T-cell (primary cell): ENCODE measurements at regions not wholly inside any gene's neighbourhood (a gene's known extent, or its start where the extent isn't known, plus 50 kb on each side); places are given as distances from the start of the nearest gene placed in this dataset.

Experiments used
- ATAC-seq, 4 experiments: fragments of 200-7000 bp in 3 of 4; fragments of 150-1000 bp in 1 of 4; cut with Tn5 transposase; replicated peaks in 1 of 4; 1 replicate in 3 of 4; 2 replicates in 1 of 4; pipeline ENCODE4 v1.10.0; 2021; ENCODE audit warnings: moderate library complexity in 3 of 4, mild to moderate bottlenecking in 2 of 4, moderate number of reproducible peaks in 1 of 4
- CTCF ChIA-PET, 2 donors: fragments of 300-600 bp; sonication (Branson Sonifier 250); formaldehyde crosslinking; loops; one replicate each; lab custom pipeline; 2022; ENCODE audit warnings: antibody characterized with exemption in 2 of 2; lab: Charles Lee
- POLR2A ChIA-PET, 2 donors: fragments of 300-600 bp; sonication (Branson Sonifier 250); formaldehyde crosslinking; loops; one replicate each; lab custom pipeline; 2022; ENCODE audit warnings: antibody characterized with exemption in 2 of 2; lab: Charles Lee
- DNase-seq, 35 experiments: peaks; one replicate each; pipeline versions ENCODE4 v3.0.0 to v3.0.0-alpha.2; 2013 to 2023
- H3K27ac ChIP-seq: one replicate; pipeline ENCODE4 v1.5.1; 2013; ENCODE audit warnings: low read length
- H3K27me3 ChIP-seq, 2 experiments: replicated peaks in 1 of 2; 1 replicate in 1 of 2; 2 replicates in 1 of 2; pipeline versions ENCODE4 v1.6.1 to v1.7.0; 2013; ENCODE audit warnings: low read length in 1 of 2, mixed read lengths in 1 of 2; ENCODE audit not compliant: control insufficient read depth in 2 of 2, insufficient read depth in 2 of 2; ENCODE audit errors: extremely low read depth in 1 of 2
- H3K36me3 ChIP-seq, 2 donors: 1 replicate in 1 of 2; 2 replicates in 1 of 2; pipeline versions ENCODE4 v1.6.1 to v1.7.0; 2013; ENCODE audit warnings: low read length in 1 of 2; ENCODE audit not compliant: control insufficient read depth in 2 of 2, insufficient read depth in 1 of 2; ENCODE audit errors: extremely low read depth in 1 of 2
- H3K4me1 ChIP-seq, 2 experiments: 1 replicate in 1 of 2; 2 replicates in 1 of 2; pipeline versions ENCODE4 v1.6.1 to v1.7.0; 2013; ENCODE audit warnings: low read length in 2 of 2, mixed read lengths in 1 of 2; ENCODE audit not compliant: insufficient read depth in 2 of 2, control insufficient read depth in 1 of 2; ENCODE audit errors: extremely low read depth in 1 of 2
- H3K4me3 ChIP-seq, 2 donors: 1 replicate in 1 of 2; 2 replicates in 1 of 2; pipeline versions ENCODE4 v1.5.1 to v1.7.0; 2013; ENCODE audit warnings: mild to moderate bottlenecking in 2 of 2, low read length in 1 of 2, moderate library complexity in 1 of 2; ENCODE audit not compliant: control insufficient read depth in 1 of 2; ENCODE audit errors: extremely low read depth in 1 of 2
- H3K9me3 ChIP-seq: 2 replicates; pipeline ENCODE4 v1.7.0; 2013
- H3K27ac Mint-ChIP-seq, 2 donors: one replicate each; pipeline ENCODE4 v1.8.0; 2020 to 2021; ENCODE audit warnings: mild to moderate bottlenecking in 2 of 2, mixed read lengths in 2 of 2
- H3K27me3 Mint-ChIP-seq, 2 donors: one replicate each; pipeline ENCODE4 v1.8.0; 2021 to 2022; ENCODE audit warnings: mixed read lengths in 2 of 2
- H3K36me3 Mint-ChIP-seq: one replicate; pipeline ENCODE4 v1.8.0; 2021; ENCODE audit warnings: mixed read lengths
- H3K4me1 Mint-ChIP-seq, 3 donors: one replicate each; pipeline ENCODE4 v1.8.0; 2020 to 2022; ENCODE audit warnings: mixed read lengths in 3 of 3, mild to moderate bottlenecking in 1 of 3
- H3K4me3 Mint-ChIP-seq, 3 donors: one replicate each; pipeline ENCODE4 v1.8.0; 2020 to 2022; ENCODE audit warnings: mild to moderate bottlenecking in 3 of 3, mixed read lengths in 3 of 3, moderate library complexity in 3 of 3
- H3K9me3 Mint-ChIP-seq, 3 donors: one replicate each; pipeline ENCODE4 v1.8.0; 2020 to 2022; ENCODE audit warnings: mixed read lengths in 3 of 3
- WGBS: methylation state at CpG from one replicate; pipeline ENCODE4 v1.1.5; 2013; ENCODE audit warnings: missing lambda C conversion rate; ENCODE audit not compliant: insufficient coverage; 5-methylcytosine and 5-hydroxymethylcytosine counted together

DNA sequence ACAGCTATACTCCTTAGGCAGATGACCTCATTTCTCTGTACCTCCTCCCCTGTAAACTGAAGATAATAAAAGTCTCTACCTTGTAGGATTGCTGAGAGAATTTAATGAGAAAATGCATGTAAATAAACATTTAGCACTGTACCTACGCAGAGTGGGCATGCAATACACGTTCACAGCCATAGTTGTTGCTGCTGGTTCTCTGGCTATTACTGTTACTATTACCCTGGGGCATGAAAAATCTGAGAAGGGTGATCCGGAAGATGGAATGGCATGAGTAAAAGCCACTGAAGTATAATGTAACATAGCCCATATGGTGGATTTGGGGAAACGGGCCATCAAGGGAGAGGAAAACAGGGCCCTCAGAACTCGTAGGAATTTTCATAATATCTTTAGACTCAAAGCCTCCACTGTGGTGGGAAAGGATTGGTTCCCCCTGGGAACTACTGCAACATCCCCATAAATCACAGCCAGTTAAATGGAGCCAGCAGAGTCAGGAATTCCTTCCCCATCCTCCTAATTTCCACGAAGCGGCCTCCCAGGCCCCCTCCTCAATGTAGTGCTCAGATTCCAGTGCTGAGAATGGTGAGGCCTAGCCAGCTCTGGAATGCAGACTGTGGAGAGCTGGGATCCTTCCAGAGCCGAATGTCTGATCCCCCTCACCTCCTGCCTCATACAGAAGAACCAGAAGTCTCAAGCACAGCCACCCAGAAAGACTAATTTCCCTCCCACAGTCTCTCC, 205.3 kb downstream of the MN1 start:
- H3K27ac Mint-ChIP-seq = no peak overlapping the region
- Histone ChIP-seq H3K27ac (no peak overlapping the region), H3K4me3 (no peak overlapping the region), H3K4me1 (no peaks in the 10 kb centered on the region), H3K9me3 (no peaks in the 10 kb centered on the region), H3K27me3 (peaks cover 0 to 9% of the 10 kb centered on the region in 2 experiments), H3K36me3 (no peaks in the 10 kb centered on the region)
- DNase-seq (no peak), ATAC-seq (no peak)
- H3K9me3 Mint-ChIP-seq = no peaks in the 10 kb centered on the region
- CTCF ChIA-PET = no interaction called here
- peaks cover 0 to 5% of the 10 kb centered on the region in 2 donors for H3K27me3 Mint-ChIP-seq
- POLR2A ChIA-PET = no interaction called here
- no peak overlapping the region for H3K4me3 Mint-ChIP-seq
- no CpG with 5 or more reads among the region's 8 CpGs for WGBS
- H3K36me3 Mint-ChIP-seq = no peaks in the 10 kb centered on the region
- no peaks in the 10 kb centered on the region for H3K4me1 Mint-ChIP-seq

DNA sequence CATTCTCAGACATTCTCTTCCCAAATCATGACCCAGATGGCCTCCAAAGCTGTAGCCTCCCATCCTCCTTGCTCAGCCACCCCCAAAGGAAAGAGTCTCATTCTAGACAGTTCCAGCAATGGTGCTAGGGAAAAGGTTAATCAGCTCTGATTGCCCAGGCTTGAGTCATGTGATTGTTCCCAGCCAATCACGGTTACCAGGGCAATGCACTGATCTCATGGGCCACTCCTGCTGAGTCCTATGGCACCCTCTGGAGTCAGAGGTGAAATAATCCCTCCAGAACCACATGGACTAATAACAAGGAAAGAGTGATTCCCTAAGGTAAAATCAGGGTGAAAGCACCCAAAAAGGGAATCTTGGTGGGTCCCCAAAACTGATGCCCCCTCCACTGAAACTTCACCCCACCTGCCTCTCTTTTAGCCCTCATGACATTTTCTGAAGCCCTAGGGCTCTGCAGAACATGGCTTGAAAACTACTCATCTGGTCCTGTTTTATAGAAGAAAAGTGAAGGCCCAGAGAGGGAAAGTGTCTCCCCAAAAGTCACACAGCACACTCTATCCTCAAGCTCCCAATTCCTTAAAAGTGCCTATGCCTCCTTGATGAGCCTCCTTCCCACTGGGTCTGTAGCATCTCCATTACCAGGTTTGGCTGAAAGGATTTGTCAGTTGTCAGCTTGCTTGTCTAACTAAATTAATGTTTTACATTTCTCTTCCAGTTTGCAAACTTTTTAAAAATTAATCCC, 203.7 kb downstream of the MN1 start:
- POLR2A ChIA-PET = no interaction called here
- 83% methylated on average over 1 of the region's 1 CpG for WGBS
- no peak overlapping the region for H3K4me3 Mint-ChIP-seq

DNA sequence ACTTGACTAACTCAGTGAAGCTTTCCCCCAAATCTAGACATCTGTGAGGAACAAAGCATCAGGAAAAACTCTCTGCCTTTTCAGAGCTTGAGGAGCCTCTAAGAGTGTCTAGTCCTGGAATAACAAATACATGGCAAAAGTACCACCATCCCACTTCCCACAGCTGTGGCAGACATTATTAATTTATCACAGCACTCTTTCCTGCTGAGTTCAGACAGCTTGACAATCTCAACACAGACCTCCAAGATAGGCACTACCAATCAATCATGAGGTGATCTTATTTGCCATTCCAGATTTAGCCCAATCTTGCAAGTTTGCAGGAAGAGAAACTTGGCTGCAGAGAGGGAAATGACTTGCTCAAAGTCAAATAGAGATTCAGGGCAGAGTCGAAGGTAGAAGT, 202.8 kb downstream of the MN1 start:
- H3K36me3 Mint-ChIP-seq = no peaks in the 10 kb centered on the region
- no peaks in the 10 kb centered on the region for H3K4me1 Mint-ChIP-seq
- Histone ChIP-seq H3K27ac (no peak overlapping the region), H3K4me3 (no peak overlapping the region), H3K9me3 (no peaks in the 10 kb centered on the region), H3K27me3 (peaks cover 0 to 5% of the 10 kb centered on the region in 2 experiments), H3K36me3 (no peaks in the 10 kb centered on the region), H3K4me1 (no peaks in the 10 kb centered on the region)
- ATAC-seq (no peak), DNase-seq (no peak)
- H3K9me3 Mint-ChIP-seq = no peaks in the 10 kb centered on the region
- no peak overlapping the region for H3K27ac Mint-ChIP-seq
- no CpG with 5 or more reads among the region's 1 CpG for WGBS
- H3K4me3 Mint-ChIP-seq = no peak overlapping the region
- ChIA-PET CTCF (no interaction called here), POLR2A (no interaction called here)
- H3K27me3 Mint-ChIP-seq = peaks cover 4 to 11% of the 10 kb centered on the region in 2 donors

More for the DNA sequence above, 203.7 kb downstream of the MN1 start:
- no peak overlapping the region for H3K27ac Mint-ChIP-seq
- Histone ChIP-seq H3K27ac (no peak overlapping the region), H3K36me3 (no peaks in the 10 kb centered on the region), H3K9me3 (no peaks in the 10 kb centered on the region), H3K27me3 (peaks cover 0 to 4% of the 10 kb centered on the region in 2 experiments), H3K4me3 (no peak overlapping the region), H3K4me1 (no peaks in the 10 kb centered on the region)
- CTCF ChIA-PET = no interaction called here
- no peak for DNase-seq
- H3K9me3 Mint-ChIP-seq = no peaks in the 10 kb centered on the region
- ATAC-seq = no peak
- no peaks in the 10 kb centered on the region for H3K36me3 Mint-ChIP-seq
- H3K4me1 Mint-ChIP-seq = no peaks in the 10 kb centered on the region
- peaks cover 4 to 10% of the 10 kb centered on the region in 2 donors for H3K27me3 Mint-ChIP-seq

DNA sequence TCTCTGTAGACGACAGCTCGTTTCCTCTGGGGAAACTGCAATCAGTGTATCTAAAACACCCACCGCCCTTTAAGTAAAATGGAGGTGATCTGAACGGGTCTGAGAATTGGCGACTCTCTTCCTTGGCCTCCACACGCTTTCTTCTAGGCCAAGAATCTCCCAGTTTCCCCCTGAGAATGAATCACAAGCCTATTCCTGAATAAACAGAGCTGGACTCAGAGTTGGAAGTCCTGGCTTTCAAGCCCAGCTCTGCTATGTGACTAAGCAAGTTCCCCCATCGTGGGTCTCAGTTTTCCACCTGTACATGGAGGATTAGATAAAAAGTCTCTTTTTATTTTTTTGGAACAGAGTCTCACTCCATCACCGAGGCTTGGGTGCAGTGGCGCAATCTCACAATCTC, 200.4 kb downstream of the MN1 start:
- ATAC-seq (no peak), DNase-seq (no peak)
- Mint-ChIP-seq H3K4me1 (no peaks in the 10 kb centered on the region), H3K27ac (no peak overlapping the region), H3K4me3 (no peak overlapping the region), H3K9me3 (no peaks in the 10 kb centered on the region), H3K27me3 (peaks cover 0 to 11% of the 10 kb centered on the region in 2 donors), H3K36me3 (no peaks in the 10 kb centered on the region)
- Histone ChIP-seq H3K4me3 (no peak overlapping the region), H3K4me1 (no peaks in the 10 kb centered on the region), H3K27ac (no peak overlapping the region), H3K36me3 (no peaks in the 10 kb centered on the region), H3K27me3 (peaks cover 0 to 6% of the 10 kb centered on the region in 2 experiments), H3K9me3 (no peaks in the 10 kb centered on the region)
- WGBS = 74% methylated on average over 7 of the region's 9 CpGs
- CTCF ChIA-PET = no interaction called here
- POLR2A ChIA-PET = no interaction called here

DNA sequence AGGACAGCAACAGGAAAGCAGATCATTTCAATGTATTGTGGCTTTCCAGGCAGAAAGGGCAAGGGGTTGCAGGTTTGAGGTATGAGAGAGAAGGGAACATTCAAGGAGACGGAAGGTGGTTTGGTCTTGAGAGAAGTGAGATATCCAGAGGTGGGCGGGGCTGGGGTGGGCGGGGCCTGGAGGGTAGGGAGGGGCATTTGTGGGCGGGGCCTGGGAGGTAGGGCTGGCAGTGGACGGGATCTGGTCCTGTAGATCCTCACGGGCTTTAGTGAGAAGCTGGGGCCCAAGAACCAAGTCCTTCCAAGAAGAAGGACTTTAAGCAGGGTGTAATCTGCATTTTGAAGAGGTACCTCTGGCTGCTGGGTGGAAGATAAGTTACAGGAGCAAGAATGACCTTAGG, 199.2 kb downstream of the MN1 start:
- Mint-ChIP-seq H3K4me3 (no peak overlapping the region), H3K4me1 (no peaks in the 10 kb centered on the region), H3K9me3 (no peaks in the 10 kb centered on the region), H3K36me3 (no peaks in the 10 kb centered on the region), H3K27ac (no peak overlapping the region), H3K27me3 (peaks cover 0 to 11% of the 10 kb centered on the region in 2 donors)
- ChIA-PET POLR2A (no interaction called here), CTCF (no interaction called here)
- no peak for DNase-seq
- Histone ChIP-seq H3K4me1 (no peaks in the 10 kb centered on the region), H3K27me3 (peaks cover 0 to 6% of the 10 kb centered on the region in 2 experiments), H3K9me3 (no peaks in the 10 kb centered on the region), H3K27ac (no peak overlapping the region), H3K4me3 (no peak overlapping the region), H3K36me3 (no peaks in the 10 kb centered on the region)
- 58% methylated on average over 2 of the region's 6 CpGs for WGBS
- no peak for ATAC-seq

DNA sequence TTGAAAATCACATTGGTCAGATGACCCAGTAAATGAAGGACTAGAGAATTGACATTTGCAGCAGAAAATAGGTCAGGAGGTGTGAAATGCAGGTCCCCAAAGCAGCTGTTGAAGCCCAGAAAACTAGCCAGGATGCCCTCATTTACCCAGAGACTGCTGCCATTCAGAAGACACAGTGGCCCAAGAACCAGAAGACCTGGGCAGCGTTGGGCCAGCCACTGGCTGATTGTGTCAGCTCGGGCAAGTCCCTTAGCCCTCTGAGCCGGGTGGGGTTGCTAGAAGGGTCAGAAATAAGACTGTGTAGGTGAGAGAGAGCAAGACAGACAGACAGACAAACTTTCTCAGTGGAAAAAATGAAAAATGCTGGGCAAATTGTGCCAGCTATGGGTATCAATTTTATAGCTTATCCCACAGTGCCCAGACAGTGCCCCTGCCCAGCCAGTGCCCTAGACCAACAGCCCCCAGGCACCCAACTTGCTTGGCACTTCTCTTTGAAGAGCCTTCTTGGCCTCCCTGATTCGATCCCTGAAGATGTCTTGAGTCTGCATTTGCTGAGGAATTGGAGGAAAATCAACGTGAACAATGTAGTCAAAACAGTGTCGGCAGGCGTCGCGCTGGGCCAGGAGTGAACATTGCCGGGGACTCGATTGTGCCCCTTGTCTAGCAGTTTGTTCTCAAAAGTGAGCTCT, 198.3 kb downstream of the MN1 start:
- H3K27ac Mint-ChIP-seq = no peak overlapping the region
- Histone ChIP-seq H3K27ac (no peak overlapping the region), H3K9me3 (no peaks in the 10 kb centered on the region), H3K36me3 (no peaks in the 10 kb centered on the region), H3K27me3 (peaks cover 0 to 8% of the 10 kb centered on the region in 2 experiments), H3K4me3 (no peak overlapping the region), H3K4me1 (no peaks in the 10 kb centered on the region)
- no peaks in the 10 kb centered on the region for H3K9me3 Mint-ChIP-seq
- H3K4me3 Mint-ChIP-seq = no peak overlapping the region
- WGBS = 76% methylated on average over 10 of the region's 11 CpGs
- DNase-seq (no peak), ATAC-seq (no peak)
- no peaks in the 10 kb centered on the region for H3K4me1 Mint-ChIP-seq
- ChIA-PET POLR2A (no interaction called here), CTCF (no interaction called here)
- H3K27me3 Mint-ChIP-seq = peaks cover 0 to 11% of the 10 kb centered on the region in 2 donors
- no peaks in the 10 kb centered on the region for H3K36me3 Mint-ChIP-seq
